IMR-90 (cell line): ENCODE measurements at regions not wholly inside any gene's neighbourhood (a gene's known extent, or its start where the extent isn't known, plus 50 kb on each side); places are given as distances from the start of the nearest gene placed in this dataset.

Source experiments
- ATAC-seq: fragments of 200-7000 bp; cut with Tn5 transposase; 2 replicates; pipeline ENCODE4 v1.9.1; 2020; ENCODE audit warnings: low read depth, mild to moderate bottlenecking, moderate library complexity
- BruUV-seq: library from RNA; stranded (reverse); fragments of 400-500 nt; replicated peaks from 2 replicates; lab custom pipeline; 2021; lab: Mats Ljungman, UMichigan
- CTCF ChIA-PET: fragments of 300-600 bp; formaldehyde crosslinking; extraction: SDS; loops from one replicate; lab custom pipeline; 2021; ENCODE audit warnings: antibody characterized with exemption; lab: Yijun Ruan, JAX
- POLR2A ChIA-PET: fragments of 300-600 bp; sonication (Branson Sonifier 250); formaldehyde crosslinking; loops from one replicate; lab custom pipeline; 2022; ENCODE audit warnings: antibody characterized with exemption; ENCODE audit not compliant: unreplicated experiment; lab: Charles Lee
- DNase-seq: peaks from one replicate; pipeline ENCODE4 v3.0.0; 2013
- H2AFZ ChIP-seq: replicated peaks from 2 replicates; pipeline ENCODE3; 2013; ENCODE audit warnings: low read length, mild to moderate bottlenecking; ENCODE audit not compliant: poor library complexity
- H2AK5ac ChIP-seq: 2 replicates; pipeline ENCODE4 v1.6.1; 2013; ENCODE audit warnings: low read depth, low read length, inconsistent platforms
- H2AK9ac ChIP-seq: replicated peaks from 2 replicates; pipeline ENCODE3; 2013; ENCODE audit warnings: mild to moderate bottlenecking, low read depth, low read length, moderate library complexity; ENCODE audit not compliant: poor library complexity
- H2BK120ac ChIP-seq: 2 replicates; pipeline ENCODE4 v1.6.1; 2013; ENCODE audit warnings: low read depth, low read length, inconsistent platforms
- H2BK15ac ChIP-seq: 3 replicates; pipeline ENCODE4 v1.6.1; 2013; ENCODE audit warnings: low read depth, low read length, inconsistent platforms
- H2BK20ac ChIP-seq: 2 replicates; pipeline ENCODE4 v1.6.1; 2013; ENCODE audit warnings: low read depth, mild to moderate bottlenecking, inconsistent platforms, low read length, moderate library complexity
- H2BK5ac ChIP-seq: 2 replicates; pipeline ENCODE4 v1.6.1; 2013; ENCODE audit warnings: mild to moderate bottlenecking, low read depth, low read length, inconsistent platforms; ENCODE audit not compliant: poor library complexity, severe bottlenecking
- H3K14ac ChIP-seq: replicated peaks from 2 replicates; pipeline ENCODE4 v1.6.1; 2013; ENCODE audit warnings: low read depth, low read length, inconsistent platforms
- H3K18ac ChIP-seq: 2 replicates; pipeline ENCODE4 v1.6.1; 2013; ENCODE audit warnings: low read depth, low read length, control low read depth
- H3K23ac ChIP-seq: 2 replicates; pipeline ENCODE4 v1.6.1; 2013; ENCODE audit warnings: low read depth, low read length, inconsistent platforms
- H3K27ac ChIP-seq: 2 replicates; pipeline ENCODE4 v1.5.1; 2013; ENCODE audit warnings: mild to moderate bottlenecking, control low read depth, low read length; ENCODE audit not compliant: insufficient read depth
- H3K27me3 ChIP-seq: 2 replicates; pipeline ENCODE4 v1.6.1; 2013; ENCODE audit warnings: low read length; ENCODE audit not compliant: control insufficient read depth, insufficient read depth
- H3K36me3 ChIP-seq: 2 replicates; pipeline ENCODE4 v1.6.1; 2013; ENCODE audit warnings: low read length, mixed read lengths; ENCODE audit not compliant: control insufficient read depth, insufficient read depth
- H3K4ac ChIP-seq: 2 replicates; pipeline ENCODE4 v1.6.1; 2013; ENCODE audit warnings: low read depth, low read length, inconsistent platforms
- H3K4me1 ChIP-seq: 2 replicates; pipeline ENCODE4 v1.6.1; 2013; ENCODE audit warnings: low read length, mixed read lengths; ENCODE audit not compliant: control insufficient read depth, insufficient read depth
- H3K4me2 ChIP-seq: 2 replicates; pipeline ENCODE4 v1.6.1; 2013; ENCODE audit warnings: low read depth, mild to moderate bottlenecking, control low read depth, low read length, moderate library complexity
- H3K4me3 ChIP-seq: 2 replicates; pipeline ENCODE4 v1.5.1; 2013; ENCODE audit warnings: low read depth, mild to moderate bottlenecking, control low read depth, low read length, moderate library complexity; ENCODE audit not compliant: insufficient read depth
- H3K56ac ChIP-seq: 2 replicates; pipeline ENCODE4 v1.6.1; 2013; ENCODE audit warnings: low read length, inconsistent platforms; ENCODE audit not compliant: insufficient read depth; ENCODE audit errors: extremely low read depth
- H3K79me1 ChIP-seq, 2 experiments: 2 replicates each; pipeline ENCODE4 v1.6.1; 2013; ENCODE audit warnings: low read length in 2 of 2, inconsistent platforms in 1 of 2, low read depth in 1 of 2
- H3K9ac ChIP-seq: 2 replicates; pipeline ENCODE4 v1.6.1; 2013; ENCODE audit warnings: low read depth, low read length, control low read depth
- H3K9me1 ChIP-seq: 2 replicates; pipeline ENCODE4 v1.6.1; 2013; ENCODE audit warnings: low read length, inconsistent platforms; ENCODE audit not compliant: insufficient read depth
- H3K9me3 ChIP-seq: 2 replicates; pipeline ENCODE4 v1.6.1; 2013; ENCODE audit warnings: low read length; ENCODE audit not compliant: control insufficient read depth, insufficient read depth
- H4K20me1 ChIP-seq: 2 replicates; pipeline ENCODE4 v1.6.1; 2013; ENCODE audit warnings: low read length, inconsistent platforms; ENCODE audit not compliant: insufficient read depth
- H4K5ac ChIP-seq: 2 replicates; pipeline ENCODE4 v1.6.1; 2013; ENCODE audit warnings: mild to moderate bottlenecking, low read depth, low read length, control low read depth
- H4K8ac ChIP-seq, 2 experiments: 2 replicates each; pipeline ENCODE4 v1.6.1; 2013; ENCODE audit warnings: low read depth in 2 of 2, low read length in 2 of 2, control low read depth in 1 of 2, inconsistent platforms in 1 of 2
- H4K91ac ChIP-seq: 2 replicates; pipeline ENCODE4 v1.6.1; 2013; ENCODE audit warnings: low read depth, low read length, inconsistent platforms; ENCODE audit not compliant: insufficient read depth
- CEBPB ChIP-seq: IDR thresholded peaks from 2 replicates; pipeline ENCODE4 v1.6.1; 2012; ENCODE audit warnings: low read depth, low read length, improper control_type of control experiment
- CHD1 ChIP-seq: IDR thresholded peaks from 2 replicates; pipeline ENCODE4 v1.6.1; 2012; ENCODE audit warnings: low read depth, low read length, improper control_type of control experiment
- MAZ ChIP-seq: IDR thresholded peaks from 2 replicates; pipeline ENCODE4 v1.6.1; 2012; ENCODE audit warnings: low read depth, mild to moderate bottlenecking, low read length, improper control_type of control experiment, moderate library complexity, borderline replicate concordance
- NFE2L2 ChIP-seq: fragments of 150-350 bp; IDR thresholded peaks from 2 replicates; pipeline ENCODE4 v1.6.1; 2016; ENCODE audit warnings: low read depth, mild to moderate bottlenecking, low read length
- POLR2A ChIP-seq: IDR thresholded peaks from 2 replicates; pipeline ENCODE4 v1.6.1; 2012; ENCODE audit warnings: mild to moderate bottlenecking, low read depth, low read length
- RAD21 ChIP-seq: IDR thresholded peaks from 2 replicates; pipeline ENCODE4 v1.6.1; 2012; ENCODE audit warnings: low read length, improper control_type of control experiment
- RFX5 ChIP-seq: IDR thresholded peaks from 2 replicates; pipeline ENCODE4 v1.8.0; 2012; ENCODE audit warnings: low read depth, mild to moderate bottlenecking, low read length, moderate library complexity
- SMC3 ChIP-seq: fragments of 150-350 bp; IDR thresholded peaks from 2 replicates; pipeline ENCODE4 v1.6.1; 2016; ENCODE audit warnings: low read depth, mild to moderate bottlenecking, antibody characterized with exemption, low read length, moderate library complexity
- WGBS, 2 experiments: methylation state at CpG; one replicate each; pipeline versions ENCODE4 v1.1.5 to v1.1.7; 2013; ENCODE audit warnings: missing lambda C conversion rate in 2 of 2; ENCODE audit not compliant: insufficient read length in 1 of 2; ENCODE audit errors: extremely low coverage in 2 of 2; 5-methylcytosine and 5-hydroxymethylcytosine counted together
- dilution Hi-C: fragments of 300-500 bp; cut with HindIII; formaldehyde crosslinking; loops from one replicate; pipeline ENCODE4 v1.14.3; 2018; ENCODE audit warnings: low sequenced_read_pairs; ENCODE audit not compliant: unreplicated experiment
- in situ Hi-C: fragments of 300-500 bp; cut with MboI; formaldehyde crosslinking; loops from 3 replicates; pipeline ENCODE4 v1.14.3; 2019; ENCODE audit warnings: low sequenced_read_pairs, inconsistent platforms, mixed read lengths
- intact Hi-C: fragments of 100-400 bp; cut with micrococcal nuclease; formaldehyde crosslinking; loops from 2 replicates; pipeline ENCODE4 v1.10.0; 2022
- TF ChIP-seq, protein P1 (sequence below): fragments of 150-350 bp; IDR thresholded peaks from 2 replicates; pipeline ENCODE4 v1.6.1; 2016; ENCODE audit warnings: low read depth, mild to moderate bottlenecking, low read length, moderate library complexity, borderline replicate concordance
- TF ChIP-seq, protein P2 (sequence below): conservative IDR thresholded peaks from 2 replicates; pipeline ENCODE4 v1.5.1; 2012; ENCODE audit warnings: mild to moderate bottlenecking, low read depth, low read length, improper control_type of control experiment

DNA sequence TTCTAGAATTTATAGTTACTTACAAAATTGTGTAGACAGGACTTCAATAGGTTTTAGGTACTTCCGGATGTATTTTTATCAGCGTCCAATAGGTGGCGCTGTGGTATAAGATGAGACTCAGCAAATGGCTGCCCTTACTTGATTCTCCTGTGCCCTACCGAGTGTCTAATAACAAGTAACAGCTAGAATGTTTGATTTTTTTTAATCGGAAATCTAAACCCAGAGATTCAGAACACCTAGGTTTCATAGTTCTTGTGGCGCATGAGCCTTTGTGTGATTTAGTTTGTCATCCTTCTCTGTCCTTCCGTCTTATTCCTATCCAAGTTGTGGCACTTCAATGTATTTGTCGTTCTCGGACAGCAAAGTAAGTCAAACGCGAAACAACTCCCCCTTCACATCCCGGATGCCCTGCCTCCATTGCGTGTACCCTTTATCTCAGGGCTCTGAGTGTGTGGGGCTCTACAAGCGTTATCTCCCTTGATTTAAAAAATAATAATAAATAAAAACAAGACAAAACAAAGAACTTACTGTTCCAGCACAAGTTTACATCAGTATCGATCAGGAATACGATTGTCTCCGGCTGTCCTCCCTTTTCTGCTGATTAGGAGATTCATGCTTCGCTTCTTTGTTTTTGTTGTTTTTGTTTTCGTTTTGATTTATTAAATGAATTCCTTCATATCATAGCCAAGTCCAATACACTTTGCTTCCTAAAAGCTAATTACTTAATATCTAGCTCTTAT is 50.7 kb upstream of the SLC30A5 start:
- Histone ChIP-seq H3K9me1 (no peaks in the 10 kb centered on the region), H3K9ac (peak overlapping the region; percentile 74), H2AFZ (peak overlapping the region; percentile 8), H4K5ac (peak overlapping the region; percentile 85), H3K79me1 (no peaks in the 10 kb centered on the region), H2AK5ac (no peak overlapping the region), H3K23ac (0 out of 2 replicates have a peak overlapping the region, but pooled peaks have one; percentile 15), H2BK5ac (peak overlapping the region; percentile 21), H3K27me3 (no peaks in the 10 kb centered on the region; the same call in 1 of the 2 replicates), H2BK120ac (peak overlapping the region; percentile 61; the same call in 1 of the 2 replicates), H2AK9ac (no peak overlapping the region), H3K4me3 (peak overlapping the region; percentile 53), H4K8ac (peak overlapping the region; percentile 66 to 84), H3K18ac (peak overlapping the region; percentile 54; the same call in 1 of the 2 replicates), H4K20me1 (no peaks in the 10 kb centered on the region), H3K14ac (peak overlapping the region; percentile 53; the same call in 1 of the 2 replicates), H3K4ac (peak overlapping the region; percentile 37; the same call in 1 of the 2 replicates), H3K56ac (peak overlapping the region; percentile 84), H4K91ac (peak overlapping the region; percentile 45), H3K4me2 (peak overlapping the region; percentile 91), H3K9me3 (no peaks in the 10 kb centered on the region), H2BK20ac (no peak overlapping the region), H3K36me3 (no peaks in the 10 kb centered on the region), H2BK15ac (peak overlapping the region; percentile 60; the same call in 1 of the 3 replicates), H3K27ac (peak overlapping the region; percentile 28; the same call in 1 of the 2 replicates), H3K4me1 (no peaks in the 10 kb centered on the region)
- in situ Hi-C loops (no loop called here), intact Hi-C loops (loop anchor here (1.0 to 10.0 kb wide), 3 partner anchors 291 to 1878 kb away; partner anchors contain the start of genes AK6, RAD17 and TAF9), dilution Hi-C loops (no loop called here)
- peak; percentile 96 for ATAC-seq
- TF ChIP-seq SMC3 (peak; percentile 54), CHD1 (no peak), CEBPB (no peak), RAD21 (peak; percentile 88), MAZ (no peak), NFE2L2 (no peak), POLR2A (no peak), RFX5 (no peak)
- TF ChIP-seq, protein P1, sequence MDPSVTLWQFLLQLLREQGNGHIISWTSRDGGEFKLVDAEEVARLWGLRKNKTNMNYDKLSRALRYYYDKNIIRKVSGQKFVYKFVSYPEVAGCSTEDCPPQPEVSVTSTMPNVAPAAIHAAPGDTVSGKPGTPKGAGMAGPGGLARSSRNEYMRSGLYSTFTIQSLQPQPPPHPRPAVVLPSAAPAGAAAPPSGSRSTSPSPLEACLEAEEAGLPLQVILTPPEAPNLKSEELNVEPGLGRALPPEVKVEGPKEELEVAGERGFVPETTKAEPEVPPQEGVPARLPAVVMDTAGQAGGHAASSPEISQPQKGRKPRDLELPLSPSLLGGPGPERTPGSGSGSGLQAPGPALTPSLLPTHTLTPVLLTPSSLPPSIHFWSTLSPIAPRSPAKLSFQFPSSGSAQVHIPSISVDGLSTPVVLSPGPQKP: no peak
- TF ChIP-seq, protein P2, sequence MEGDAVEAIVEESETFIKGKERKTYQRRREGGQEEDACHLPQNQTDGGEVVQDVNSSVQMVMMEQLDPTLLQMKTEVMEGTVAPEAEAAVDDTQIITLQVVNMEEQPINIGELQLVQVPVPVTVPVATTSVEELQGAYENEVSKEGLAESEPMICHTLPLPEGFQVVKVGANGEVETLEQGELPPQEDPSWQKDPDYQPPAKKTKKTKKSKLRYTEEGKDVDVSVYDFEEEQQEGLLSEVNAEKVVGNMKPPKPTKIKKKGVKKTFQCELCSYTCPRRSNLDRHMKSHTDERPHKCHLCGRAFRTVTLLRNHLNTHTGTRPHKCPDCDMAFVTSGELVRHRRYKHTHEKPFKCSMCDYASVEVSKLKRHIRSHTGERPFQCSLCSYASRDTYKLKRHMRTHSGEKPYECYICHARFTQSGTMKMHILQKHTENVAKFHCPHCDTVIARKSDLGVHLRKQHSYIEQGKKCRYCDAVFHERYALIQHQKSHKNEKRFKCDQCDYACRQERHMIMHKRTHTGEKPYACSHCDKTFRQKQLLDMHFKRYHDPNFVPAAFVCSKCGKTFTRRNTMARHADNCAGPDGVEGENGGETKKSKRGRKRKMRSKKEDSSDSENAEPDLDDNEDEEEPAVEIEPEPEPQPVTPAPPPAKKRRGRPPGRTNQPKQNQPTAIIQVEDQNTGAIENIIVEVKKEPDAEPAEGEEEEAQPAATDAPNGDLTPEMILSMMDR: peak; percentile 90
- WGBS, 2 experiments: 33% methylated on average over 4 of the region's 19 CpGs; no CpG with 5 or more reads in 1 of the 2 experiments
- peak; percentile 93 for DNase-seq
- POLR2A ChIA-PET: interaction anchor here (0.6 to 0.7 kb wide), 2 partner anchors 41 to 72 kb away, joined by 4 read pairs; no protein-coding TSS in a partner anchor
- CTCF ChIA-PET: interaction anchor here (0.6 to 1.5 kb wide), 2 partner anchors 51 to 224 kb away, joined by 6 to 11 read pairs; partner anchors contain the start of gene SLC30A5
- BruUV-seq: no TSS peak
